GM18861 (cell line): ENCODE measurements at regions not wholly inside any gene's neighbourhood (a gene's known extent, or its start where the extent isn't known, plus 50 kb on each side); places are given as distances from the start of the nearest gene placed in this dataset.
"Not testable (repeated sequence)": the region's sequence is repeated elsewhere in the genome, so short reads cannot be mapped to it uniquely, and the experiment has no call there.

ENCODE experiments used
- ATAC-seq: cut with Tn5 transposase; IDR thresholded peaks from one replicate; pipeline ENCODE4 v1.9.1; 2021; ENCODE audit not compliant: unreplicated experiment

GRCh38 chr2:155600296-155600695 lies 732.2 kb downstream of the NR4A2 start:
- no peak for ATAC-seq

- ATAC-seq, result no peak
These were observed 732.7 kb downstream of the NR4A2 start for GRCh38 chr2:155599834-155600233.

GRCh38 chr2:155583674-155584195 lies 748.8 kb downstream of the NR4A2 start:
- no peak for ATAC-seq

- no peak for ATAC-seq
These were observed 757.6 kb downstream of the NR4A2 start for GRCh38 chr2:155574941-155575340.

GRCh38 chr2:155547571-155547970 lies 785.0 kb downstream of the NR4A2 start:
- ATAC-seq, result no peak

- ATAC-seq, result no peak
These were observed 785.6 kb downstream of the NR4A2 start for GRCh38 chr2:155546721-155547555.

- ATAC-seq, result not testable (repeated sequence)
These were observed 793.5 kb downstream of the NR4A2 start for GRCh38 chr2:155539028-155539427.

- ATAC-seq, result no peak
These were observed 804.5 kb downstream of the NR4A2 start for GRCh38 chr2:155528034-155528433.

GRCh38 chr2:155525199-155525598 lies 807.3 kb downstream of the NR4A2 start:
- no peak for ATAC-seq

- ATAC-seq, result no peak
These were observed 812.9 kb downstream of the NR4A2 start for GRCh38 chr2:155519529-155520130.

- no peak for ATAC-seq
These were observed 814.4 kb downstream of the NR4A2 start for GRCh38 chr2:155518094-155518493.

GRCh38 chr2:155517362-155517761 lies 815.2 kb downstream of the NR4A2 start:
- no peak for ATAC-seq

GRCh38 chr2:155513248-155513647 lies 814.8 kb downstream of the KCNJ3 start:
- no peak for ATAC-seq

- ATAC-seq, result no peak
These were observed 804.3 kb downstream of the KCNJ3 start for GRCh38 chr2:155502766-155503165.

GRCh38 chr2:155498106-155498505 lies 799.6 kb downstream of the KCNJ3 start:
- no peak for ATAC-seq

- ATAC-seq, result no peak
These were observed 796.2 kb downstream of the KCNJ3 start for GRCh38 chr2:155494744-155495143.

GRCh38 chr2:155485141-155485842 lies 786.8 kb downstream of the KCNJ3 start:
- ATAC-seq, result no peak

- ATAC-seq, result no peak
These were observed 782.6 kb downstream of the KCNJ3 start for GRCh38 chr2:155481141-155481540.

- ATAC-seq, result not testable (repeated sequence)
These were observed 773.5 kb downstream of the KCNJ3 start for GRCh38 chr2:155472018-155472417.

- no peak for ATAC-seq
These were observed 757.7 kb downstream of the KCNJ3 start for GRCh38 chr2:155456222-155456621.

- ATAC-seq, result no peak
These were observed 744.4 kb downstream of the KCNJ3 start for GRCh38 chr2:155442755-155443372.
